WTC11 (cell line): ENCODE measurements at regions not wholly inside any gene's neighbourhood (a gene's known extent, or its start where the extent isn't known, plus 50 kb on each side); places are given as distances from the start of the nearest gene placed in this dataset.

ENCODE experiments used
- ATAC-seq: fragments of 200-7000 bp; cut with Tn5 transposase; 2 replicates; pipeline ENCODE4 v1.10.0; 2021; ENCODE audit warnings: mild to moderate bottlenecking, moderate library complexity
- CTCF ChIA-PET: fragments of 300-600 bp; sonication (Branson Sonifier 250); formaldehyde crosslinking; loops from one replicate; lab custom pipeline; 2021; ENCODE audit warnings: antibody characterized with exemption; lab: Charles Lee
- POLR2A ChIA-PET: fragments of 350-600 bp; sonication (Branson Sonifier 250); formaldehyde crosslinking; loops from one replicate; lab custom pipeline; 2021; ENCODE audit warnings: antibody characterized with exemption; lab: Charles Lee
- DNase-seq: peaks from one replicate; pipeline ENCODE4 v3.0.0; 2021; ENCODE audit warnings: low spot score
- H3K27ac Mint-ChIP-seq: 2 replicates; pipeline ENCODE4 v1.8.0; 2021; ENCODE audit warnings: mixed read lengths
- H3K27me3 Mint-ChIP-seq: 2 replicates; pipeline ENCODE4 v1.8.0; 2021; ENCODE audit warnings: low read depth, mild to moderate bottlenecking, moderate library complexity, mixed read lengths
- H3K36me3 Mint-ChIP-seq: 2 replicates; pipeline ENCODE4 v1.8.0; 2021; ENCODE audit warnings: mixed read lengths
- H3K4me1 Mint-ChIP-seq: 2 replicates; pipeline ENCODE4 v1.8.0; 2022; ENCODE audit warnings: mixed read lengths
- H3K4me3 Mint-ChIP-seq: 2 replicates; pipeline ENCODE4 v1.8.0; 2021; ENCODE audit warnings: mild to moderate bottlenecking, moderate library complexity, mixed read lengths
- H3K9me3 Mint-ChIP-seq: 2 replicates; pipeline ENCODE4 v1.8.0; 2021; ENCODE audit warnings: mixed read lengths
- CDX4 ChIP-seq: fragments of 250-450 bp; sonication (Bioruptor Pico); IDR thresholded peaks from 2 replicates; pipeline ENCODE4 v1.9.0; 2021; ENCODE audit warnings: moderate library complexity, mild to moderate bottlenecking, inconsistent platforms, borderline replicate concordance
- E2F4 ChIP-seq: sonication (generic); formaldehyde crosslinking; IDR thresholded peaks from 2 replicates; pipeline ENCODE4 v1.8.1; 2022; ENCODE audit warnings: low read depth, mild to moderate bottlenecking, moderate library complexity, missing genetic modification reagents, borderline replicate concordance
- ERG ChIP-seq: fragments of 250-450 bp; sonication (Bioruptor Pico); IDR thresholded peaks from 2 replicates; pipeline ENCODE4 v1.8.0; 2021; ENCODE audit warnings: mild to moderate bottlenecking
- FOXP4 ChIP-seq: sonication (generic); formaldehyde crosslinking; IDR thresholded peaks from 2 replicates; pipeline ENCODE4 v1.8.0; 2022; ENCODE audit warnings: mild to moderate bottlenecking, missing genetic modification reagents
- GABPB1 ChIP-seq: sonication (generic); formaldehyde crosslinking; IDR thresholded peaks from 2 replicates; pipeline ENCODE4 v1.8.1; 2023; ENCODE audit warnings: mild to moderate bottlenecking, missing genetic modification reagents
- HMGA2 ChIP-seq: fragments of 250-450 bp; sonication (Bioruptor Pico); IDR thresholded peaks from 2 replicates; pipeline ENCODE4 v1.4.0; 2021; ENCODE audit warnings: mild to moderate bottlenecking, moderate library complexity
- MAX ChIP-seq: sonication (generic); formaldehyde crosslinking; IDR thresholded peaks from 2 replicates; pipeline ENCODE4 v1.8.0; 2022; ENCODE audit warnings: mild to moderate bottlenecking, missing genetic modification reagents
- MLX ChIP-seq: sonication (generic); formaldehyde crosslinking; IDR thresholded peaks from 2 replicates; pipeline ENCODE4 v1.8.1; 2023; ENCODE audit warnings: mild to moderate bottlenecking, missing genetic modification reagents, moderate library complexity
- MYBL2 ChIP-seq: sonication (generic); formaldehyde crosslinking; IDR thresholded peaks from 2 replicates; pipeline ENCODE4 v1.8.1; 2023; ENCODE audit warnings: mild to moderate bottlenecking, moderate library complexity, missing genetic modification reagents
- NFATC4 ChIP-seq: fragments of 250-450 bp; sonication (Bioruptor Pico); IDR thresholded peaks from 2 replicates; pipeline ENCODE4 v1.9.0; 2021; ENCODE audit warnings: mild to moderate bottlenecking
- PRRX2 ChIP-seq: fragments of 250-450 bp; sonication (Bioruptor Pico); IDR thresholded peaks from 2 replicates; pipeline ENCODE4 v1.8.0; 2021; ENCODE audit warnings: mild to moderate bottlenecking
- SOX15 ChIP-seq: fragments of 250-450 bp; sonication (Bioruptor Pico); IDR thresholded peaks from 2 replicates; pipeline ENCODE4 v1.9.0; 2021; ENCODE audit warnings: mild to moderate bottlenecking
- SP1 ChIP-seq: sonication (generic); formaldehyde crosslinking; conservative IDR thresholded peaks from 2 replicates; pipeline ENCODE4 v1.8.1; 2022; ENCODE audit warnings: missing genetic modification reagents
- ZBTB21 ChIP-seq: sonication (generic); formaldehyde crosslinking; IDR thresholded peaks from 2 replicates; pipeline ENCODE4 v1.8.1; 2023; ENCODE audit warnings: mild to moderate bottlenecking, missing genetic modification reagents, borderline replicate concordance
- ZNF232 ChIP-seq: sonication (generic); formaldehyde crosslinking; IDR thresholded peaks from 2 replicates; pipeline ENCODE4 v1.8.0; 2022; ENCODE audit warnings: mild to moderate bottlenecking, missing genetic modification reagents
- ZNF281 ChIP-seq: sonication (generic); formaldehyde crosslinking; IDR thresholded peaks from 2 replicates; pipeline ENCODE4 v1.8.0; 2023; ENCODE audit warnings: mild to moderate bottlenecking, missing genetic modification reagents
- ZNF532 ChIP-seq: fragments of 250-450 bp; sonication (Bioruptor Pico); IDR thresholded peaks from 2 replicates; pipeline ENCODE4 v1.9.0; 2021; ENCODE audit warnings: mild to moderate bottlenecking, borderline replicate concordance

- TF ChIP-seq ZNF281 (CRISPR knock-in tag): no peak
Observed at GRCh38 chr5:89676634-89677033, 732.9 kb downstream of the CETN3 start (continued).

- ATAC-seq (peak; percentile 52), DNase-seq (no peak)
- CTCF ChIA-PET: no interaction called here
- Mint-ChIP-seq H3K27ac (peak overlapping the region; percentile 86), H3K27me3 (no peaks in the 10 kb centered on the region), H3K36me3 (no peaks in the 10 kb centered on the region), H3K4me1 (peaks cover 26% of the 10 kb centered on the region), H3K4me3 (no peak overlapping the region; the same call in 1 of the 2 replicates), H3K9me3 (no peaks in the 10 kb centered on the region)
- POLR2A ChIA-PET: no interaction called here
- TF ChIP-seq PRRX2 (CRISPR knock-in tag) (no peak), ZNF232 (CRISPR knock-in tag) (no peak), SP1 (CRISPR knock-in tag) (no peak), SOX15 (CRISPR knock-in tag) (no peak), ZNF281 (CRISPR knock-in tag) (no peak), NFATC4 (no peak), MYBL2 (CRISPR knock-in tag) (no peak)
Observed at GRCh38 chr5:89673019-89673418, 736.5 kb downstream of the CETN3 start.

GRCh38 chr5:89668821-89669220 is 740.7 kb downstream of the CETN3 start:
- no peak for DNase-seq
- no peak overlapping the region for H3K27ac Mint-ChIP-seq
- ChIA-PET CTCF (no interaction called here), POLR2A (no interaction called here)
- peaks cover 12% of the 10 kb centered on the region for H3K36me3 Mint-ChIP-seq
- H3K27me3 Mint-ChIP-seq: no peaks in the 10 kb centered on the region
- H3K4me1 Mint-ChIP-seq: peaks cover 17% of the 10 kb centered on the region
- H3K9me3 Mint-ChIP-seq: peaks cover 21% of the 10 kb centered on the region
- no peak overlapping the region for H3K4me3 Mint-ChIP-seq
- ATAC-seq: no peak
- TF ChIP-seq CDX4 (CRISPR knock-in tag): no peak
- no peak for TF ChIP-seq FOXP4
- no peak for TF ChIP-seq ZBTB21 (CRISPR knock-in tag)
- no peak for TF ChIP-seq ERG (CRISPR knock-in tag)
- no peak for TF ChIP-seq MLX (CRISPR knock-in tag)
- TF ChIP-seq ZNF532 (CRISPR knock-in tag): no peak
- TF ChIP-seq MYBL2 (CRISPR knock-in tag): no peak
- TF ChIP-seq GABPB1: no peak
- TF ChIP-seq MAX: no peak
- no peak for TF ChIP-seq E2F4 (CRISPR knock-in tag)
- TF ChIP-seq HMGA2 (CRISPR knock-in tag): no peak
